PFSK-1 (cell line): ENCODE measurements at regions not wholly inside any gene's neighbourhood (a gene's known extent, or its start where the extent isn't known, plus 50 kb on each side); places are given as distances from the start of the nearest gene placed in this dataset.

Experiments used
- POLR2AphosphoS5 ChIP-seq: IDR thresholded peaks from 2 replicates; pipeline ENCODE4 v1.6.1; 2012; ENCODE audit warnings: low read depth, mild to moderate bottlenecking, control low read depth, low read length, moderate library complexity
- REST ChIP-seq, 2 experiments: IDR thresholded peaks; 2 replicates each; pipeline versions ENCODE4 v1.6.1 to v1.8.0; 2011 to 2012; ENCODE audit warnings: low read depth in 2 of 2, low read length in 2 of 2, control low read depth in 1 of 2, inconsistent platforms in 1 of 2, mild to moderate bottlenecking in 1 of 2, moderate library complexity in 1 of 2; ENCODE audit not compliant: insufficient read depth in 1 of 2

GRCh38 chr4:14023036-14023435 is 395.5 kb upstream of the BOD1L1 start:
- TF ChIP-seq POLR2AphosphoS5 (no peak), REST (IDR thresholded peaks at IDR 0.05; ENCODE audit: insufficient read depth in 1 of 2, low read depth in 2 of 2, low read length in 2 of 2) (no peak)
